AG04450 (cell line): ENCODE measurements at regions not wholly inside any gene's neighbourhood (a gene's known extent, or its start where the extent isn't known, plus 50 kb on each side); places are given as distances from the start of the nearest gene placed in this dataset.

Experiments used
- CTCF ChIA-PET: fragments of 300-600, 350-600 bp; formaldehyde crosslinking; extraction: SDS; loops from one replicate; lab custom pipeline; 2022; ENCODE audit warnings: antibody characterized with exemption, inconsistent platforms; lab: Charles Lee
- POLR2A ChIA-PET: fragments of 350-600 bp; formaldehyde crosslinking; extraction: SDS; loops from one replicate; lab custom pipeline; 2021; ENCODE audit warnings: antibody characterized with exemption, inconsistent platforms; lab: Yijun Ruan, JAX
- DNase-seq: peaks from one replicate; pipeline ENCODE4 v3.0.0-alpha.2; 2011; ENCODE audit warnings: low read depth, low spot score
- H3K27ac ChIP-seq: one replicate; pipeline ENCODE4 v1.5.1; 2012; ENCODE audit warnings: low read depth, low read length, control low read depth
- H3K27me3 ChIP-seq: one replicate; pipeline ENCODE4 v1.6.0; 2012; ENCODE audit warnings: low read length; ENCODE audit not compliant: control insufficient read depth, insufficient read depth
- H3K4me3 ChIP-seq: 2 replicates; pipeline ENCODE4 v1.5.1; 2011; ENCODE audit warnings: mild to moderate bottlenecking, low read depth, low read length, control low read depth
- H3K9me3 ChIP-seq: 2 replicates; pipeline ENCODE4 v1.5.1; 2012; ENCODE audit warnings: low read length; ENCODE audit not compliant: control insufficient read depth, insufficient read depth
- CTCF ChIP-seq: IDR thresholded peaks from 2 replicates; pipeline ENCODE4 v1.5.1; 2011; ENCODE audit warnings: low read depth, low read length, control low read depth, inconsistent platforms

DNA sequence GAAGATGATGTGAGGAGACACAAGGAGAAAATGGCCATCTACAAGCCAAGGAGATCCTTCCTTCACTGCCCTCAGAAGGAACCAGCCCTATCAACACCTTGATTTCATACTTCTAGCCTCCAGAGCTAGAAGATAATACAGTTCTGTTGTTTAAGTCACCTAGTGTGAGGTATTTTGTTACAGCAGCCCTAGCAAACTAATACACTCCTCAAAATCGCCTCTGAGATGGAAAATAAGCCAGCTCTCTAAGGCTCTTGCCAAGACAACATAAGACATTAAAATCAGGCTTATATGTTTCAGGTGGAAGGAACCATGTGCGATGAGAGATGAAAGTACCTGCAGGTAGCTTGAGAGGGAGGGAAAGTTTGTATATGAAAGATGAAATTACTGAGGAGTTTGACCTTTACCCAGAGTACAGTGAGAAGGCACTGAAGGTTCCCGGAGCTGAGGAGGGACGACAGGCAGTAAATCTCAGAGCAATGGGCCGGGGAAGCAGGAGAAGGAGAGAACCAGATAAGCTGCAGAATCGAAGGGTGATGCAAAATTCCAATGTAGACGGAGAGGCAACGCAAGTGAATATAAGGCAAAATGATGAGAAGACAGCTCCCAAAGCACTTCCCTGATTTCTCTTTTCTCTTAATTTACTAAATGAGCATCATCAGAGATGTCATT, 84.7 kb downstream of the HHIPL2 start:
- H3K4me3 ChIP-seq, result no peak overlapping the region
- TF ChIP-seq CTCF, result no peak
- no peak for DNase-seq
- H3K9me3 ChIP-seq, result peaks cover 2% of the 10 kb centered on the region
- H3K27ac ChIP-seq, result no peak overlapping the region
- POLR2A ChIA-PET, result interaction anchor here (0.7 kb wide), 1 partner anchor 1023 kb away, joined by 4 read pairs; no protein-coding TSS in a partner anchor
- CTCF ChIA-PET, result interaction anchor here (0.7 to 4.5 kb wide), 4 partner anchors 8 to 408 kb away, joined by 3 to 134 read pairs (median 5); partner anchors contain the start of gene FAM177B
- H3K27me3 ChIP-seq, result no peaks in the 10 kb centered on the region

DNA sequence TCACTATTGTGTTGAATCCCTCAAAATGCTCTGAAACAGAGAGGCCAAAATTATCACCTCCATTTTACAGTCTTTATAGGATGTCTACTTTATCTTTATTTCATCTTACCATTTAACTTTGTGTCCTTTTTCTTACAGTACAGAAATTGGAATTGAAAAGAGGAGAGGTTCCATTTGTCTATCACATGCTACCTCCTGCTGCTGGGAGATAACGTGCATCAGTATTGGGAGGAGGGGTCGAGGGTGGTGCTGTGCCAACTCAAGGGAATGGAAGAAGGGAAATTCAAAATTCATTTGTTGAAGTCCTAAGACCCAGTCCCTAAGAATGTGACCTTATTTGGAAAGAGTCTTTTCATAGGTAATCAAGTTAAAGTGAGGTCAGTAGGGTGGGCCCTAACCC, 85.3 kb downstream of the HHIPL2 start:
- Histone ChIP-seq H3K27me3 (no peaks in the 10 kb centered on the region), H3K4me3 (no peak overlapping the region), H3K9me3 (peaks cover 8% of the 10 kb centered on the region), H3K27ac (no peak overlapping the region)
- ChIA-PET POLR2A (no interaction called here), CTCF (interaction anchor here (1.4 to 4.5 kb wide), 2 partner anchors 7 to 172 kb away, joined by 7 to 134 read pairs; no protein-coding TSS in a partner anchor)
- TF ChIP-seq CTCF, result no peak
- no peak for DNase-seq

GRCh38 chr1:222461941-222462340, 86.0 kb downstream of the HHIPL2 start:
- TF ChIP-seq CTCF, result no peak
- peaks cover 9% of the 10 kb centered on the region for H3K9me3 ChIP-seq
- no peaks in the 10 kb centered on the region for H3K27me3 ChIP-seq
- H3K4me3 ChIP-seq, result no peak overlapping the region
- ChIA-PET CTCF (no interaction called here), POLR2A (no interaction called here)
- no peak for DNase-seq
- no peak overlapping the region for H3K27ac ChIP-seq

GRCh38 chr1:222459652-222460051, 88.3 kb downstream of the HHIPL2 start:
- Histone ChIP-seq H3K9me3 (peaks cover 11% of the 10 kb centered on the region), H3K4me3 (no peak overlapping the region), H3K27me3 (no peaks in the 10 kb centered on the region), H3K27ac (no peak overlapping the region)
- POLR2A ChIA-PET, result no interaction called here
- DNase-seq, result no peak
- TF ChIP-seq CTCF, result no peak
- CTCF ChIA-PET, result interaction anchor here (2.5 kb wide), 1 partner anchor 175 kb away, joined by 6 read pairs; no protein-coding TSS in a partner anchor

DNA sequence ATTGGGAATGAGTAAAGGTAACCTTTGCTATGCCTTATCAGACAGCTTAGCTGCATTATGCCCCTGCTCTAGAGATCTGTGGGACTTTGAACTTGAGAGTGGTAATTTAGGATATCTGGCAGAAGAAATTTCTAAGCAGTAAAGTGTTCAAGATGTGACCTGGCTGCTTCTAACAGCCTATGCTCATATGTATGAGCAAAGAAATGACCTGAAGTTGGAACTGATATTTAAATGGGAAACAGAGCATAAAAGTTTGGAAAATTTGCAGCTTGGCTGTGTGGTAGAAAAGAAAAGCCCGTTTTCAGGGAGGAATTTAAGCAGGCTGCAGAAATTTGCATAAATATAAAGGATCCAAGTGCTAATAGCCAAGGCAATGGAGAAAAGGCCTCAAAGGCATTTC, 90.4 kb downstream of the HHIPL2 start:
- H3K27ac ChIP-seq, result no peak overlapping the region
- H3K4me3 ChIP-seq, result no peak overlapping the region
- no peaks in the 10 kb centered on the region for H3K27me3 ChIP-seq
- no peak for TF ChIP-seq CTCF
- H3K9me3 ChIP-seq, result peaks cover 11% of the 10 kb centered on the region
- CTCF ChIA-PET, result interaction anchor here (0.6 to 2.5 kb wide), 2 partner anchors 177 to 218 kb away, joined by 3 to 6 read pairs; no protein-coding TSS in a partner anchor
- POLR2A ChIA-PET, result no interaction called here
- no peak for DNase-seq
